ENCODE measurements at regions not wholly inside any gene's neighbourhood (a gene's known extent, or its start where the extent isn't known, plus 50 kb on each side); places are given as distances from the start of the nearest gene placed in this dataset.

DNA sequence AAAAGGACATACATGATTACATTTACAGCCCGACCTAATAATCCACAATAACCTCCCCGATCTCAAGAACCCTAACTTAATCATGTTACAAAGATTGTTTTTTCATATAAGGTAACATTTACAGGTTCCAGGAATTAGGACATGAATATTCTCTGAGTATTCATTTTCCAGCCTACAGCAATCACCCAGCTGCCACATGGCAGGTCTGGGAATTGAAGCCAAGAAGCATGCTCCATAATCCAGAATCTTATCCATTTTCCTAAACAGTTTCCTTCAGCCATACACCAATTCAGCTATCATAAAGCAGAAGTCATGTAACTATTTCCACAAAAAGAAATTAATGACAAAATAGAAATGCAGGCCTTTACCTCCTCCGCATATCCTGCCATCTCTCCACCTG, 163.4 kb downstream of the CAAP1 start:
- TF ChIP-seq EP300 (IDR thresholded peaks at IDR 0.05; ENCODE audit: borderline replicate concordance) = no peak
- TF ChIP-seq TEAD4 (IDR thresholded peaks at IDR 0.05) = no peak
- TF ChIP-seq RAD21 (IDR thresholded peaks at IDR 0.05; ENCODE audit: low read depth) = no peak
- TF ChIP-seq CEBPB (IDR thresholded peaks at IDR 0.05) = no peak
- TF ChIP-seq, protein P1, sequence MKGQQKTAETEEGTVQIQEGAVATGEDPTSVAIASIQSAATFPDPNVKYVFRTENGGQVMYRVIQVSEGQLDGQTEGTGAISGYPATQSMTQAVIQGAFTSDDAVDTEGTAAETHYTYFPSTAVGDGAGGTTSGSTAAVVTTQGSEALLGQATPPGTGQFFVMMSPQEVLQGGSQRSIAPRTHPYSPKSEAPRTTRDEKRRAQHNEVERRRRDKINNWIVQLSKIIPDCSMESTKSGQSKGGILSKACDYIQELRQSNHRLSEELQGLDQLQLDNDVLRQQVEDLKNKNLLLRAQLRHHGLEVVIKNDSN (IDR thresholded peaks at IDR 0.05) = no peak

Measured in Ishikawa (cell line).